Embryonic facial prominence (tissue), 1 donor: ENCODE measurements at regions not wholly inside any gene's neighbourhood (a gene's known extent, or its start where the extent isn't known, plus 50 kb on each side); places are given as distances from the start of the nearest gene placed in this dataset.
"Not testable (repeated sequence)": the region's sequence is repeated elsewhere in the genome, so short reads cannot be mapped to it uniquely, and the experiment has no call there.

Source experiments
- DNase-seq: peaks from one replicate; pipeline ENCODE4 v3.0.0-alpha.2; 2016; ENCODE audit errors: extremely low spot score

DNA sequence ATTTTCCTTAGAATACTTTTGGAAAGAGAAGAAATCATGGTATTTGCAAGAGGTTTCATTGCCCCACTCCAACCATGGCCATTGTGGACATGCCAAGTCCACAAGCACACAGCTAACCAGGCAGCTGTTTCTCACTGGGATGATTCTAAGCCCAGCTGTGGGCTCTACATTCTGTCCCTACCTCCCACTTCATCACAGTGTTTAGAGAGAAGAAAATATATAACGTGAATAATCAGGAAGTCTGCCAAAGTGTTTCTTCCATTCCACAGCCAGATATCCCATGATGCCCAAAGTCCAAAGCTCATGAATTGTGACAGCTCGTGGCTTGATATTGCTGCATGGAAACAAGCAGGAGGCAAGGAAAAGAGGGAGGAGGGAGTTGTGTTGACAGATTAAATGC is 433.7 kb upstream of the GYPC start:
- DNase-seq, result no peak

DNA sequence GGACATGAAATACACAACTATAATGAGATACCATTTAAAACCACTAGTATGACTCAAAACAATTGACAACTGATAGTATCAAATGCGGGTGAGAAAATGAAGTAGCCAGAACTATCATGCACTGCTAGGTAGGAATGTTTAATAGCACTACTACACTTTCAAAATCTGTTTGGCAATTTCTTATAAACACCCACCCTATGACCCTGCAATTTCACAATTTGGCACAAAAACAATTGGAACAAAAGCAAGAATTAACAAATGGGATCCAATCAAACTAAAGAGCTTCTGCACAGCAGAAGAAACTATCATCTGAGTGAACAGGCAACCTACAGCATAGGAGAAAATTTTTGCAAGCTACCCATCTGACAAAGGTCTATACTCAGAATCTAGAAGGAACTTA is 431.2 kb upstream of the GYPC start:
- DNase-seq, result no peak

DNA sequence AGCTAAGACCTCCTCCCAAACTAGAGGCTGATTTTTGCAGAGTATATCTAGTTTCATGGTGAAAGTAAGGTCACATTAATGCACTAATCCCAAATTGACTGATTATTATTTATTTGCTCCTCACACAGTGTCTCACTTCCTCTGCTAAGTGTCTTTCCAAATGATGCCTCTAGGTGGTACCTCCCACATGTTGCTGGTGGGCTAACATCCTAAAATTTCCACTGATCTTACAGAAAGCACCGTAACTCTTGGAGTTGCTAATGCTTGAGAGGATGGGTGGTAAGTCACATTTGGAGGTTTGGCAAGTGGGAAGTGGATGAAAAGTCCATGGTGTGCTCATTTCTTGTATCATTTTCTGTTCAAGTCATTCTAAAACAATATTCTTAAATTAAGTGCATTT is 428.7 kb upstream of the GYPC start:
- no peak for DNase-seq

DNA sequence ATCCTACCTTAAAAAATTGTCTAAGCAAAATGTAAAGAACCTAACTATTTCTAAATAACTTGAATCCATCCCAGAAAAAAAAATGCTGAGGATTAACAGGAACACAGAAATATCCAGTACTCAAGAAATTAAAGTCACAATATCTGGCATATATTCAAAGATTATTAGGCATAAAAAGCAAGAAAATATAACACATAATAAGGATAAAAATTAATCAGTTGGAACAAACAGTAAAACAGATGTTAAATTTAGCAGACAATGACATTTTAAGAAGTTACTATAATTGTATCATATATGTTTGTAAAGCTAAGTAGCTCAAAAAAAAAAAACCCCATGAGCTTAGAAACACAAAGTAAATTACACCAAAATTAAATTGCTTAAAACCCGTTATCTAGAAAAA is 427.4 kb upstream of the GYPC start:
- DNase-seq, result no peak

DNA sequence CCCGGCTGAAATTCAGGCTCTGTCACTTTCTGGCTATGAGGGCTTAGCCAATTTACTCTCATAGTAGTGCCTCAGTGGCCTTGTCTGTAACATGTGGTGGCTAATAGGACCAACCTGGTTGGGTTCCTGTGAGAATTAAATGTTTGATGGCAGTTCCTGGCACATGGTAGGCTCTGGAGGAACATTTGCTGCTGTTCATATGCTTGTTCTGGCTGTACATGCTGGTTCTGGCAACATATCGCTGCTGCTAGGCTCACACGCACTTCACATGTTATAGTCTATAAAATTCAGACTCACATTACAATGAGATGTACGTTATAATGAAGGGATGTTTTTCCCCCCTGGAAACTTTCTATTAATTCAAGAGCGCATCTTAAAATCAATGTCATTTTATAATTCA is 417.7 kb upstream of the GYPC start:
- DNase-seq, result no peak

DNA sequence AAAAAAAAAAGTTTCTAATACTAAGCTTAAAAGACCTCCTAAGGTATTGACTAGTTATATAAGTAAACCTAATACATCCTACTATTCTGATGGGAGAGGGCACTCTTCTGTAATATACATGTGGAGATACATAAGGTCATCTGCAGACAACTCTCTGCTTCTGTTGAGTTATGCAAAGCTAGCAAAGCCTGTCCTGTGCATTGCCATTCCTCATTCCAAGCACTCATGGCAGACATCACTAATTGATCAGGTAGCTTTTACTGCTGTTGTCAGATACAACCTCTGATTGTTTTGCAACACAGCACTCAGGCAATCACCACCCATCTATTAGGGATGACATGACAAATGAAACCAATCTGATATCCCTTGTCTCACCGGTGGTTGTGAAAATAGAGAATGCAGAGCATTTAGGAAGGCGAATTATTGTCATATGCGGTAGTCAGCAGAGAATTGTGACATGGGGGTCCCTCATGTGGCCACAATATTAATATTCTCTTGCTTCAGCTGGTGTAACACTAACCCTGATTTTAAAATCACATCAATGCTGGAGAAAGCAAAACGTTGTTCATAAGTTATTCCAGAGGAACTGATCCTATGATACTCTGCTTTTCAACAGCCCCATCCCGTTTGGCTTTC is 416.5 kb upstream of the GYPC start:
- no peak for DNase-seq

DNA sequence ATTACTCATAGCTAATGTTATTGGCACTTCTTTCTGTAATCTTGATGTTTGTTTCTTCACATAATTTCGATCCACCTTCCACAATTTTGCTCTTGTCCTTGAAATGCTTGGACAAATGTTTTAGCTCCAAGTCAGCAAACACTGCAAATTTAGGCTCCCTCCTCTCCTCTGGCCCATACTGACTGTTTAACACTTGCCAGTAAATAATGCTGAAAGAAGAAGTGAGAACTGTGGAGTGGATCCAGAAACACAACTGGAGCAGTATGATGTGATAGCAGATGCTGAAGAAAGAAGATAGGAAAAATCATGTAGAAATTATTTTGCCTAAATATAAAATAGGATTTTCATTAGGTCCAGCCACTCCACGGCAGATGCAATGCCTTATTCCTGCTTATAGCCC is 415.0 kb upstream of the GYPC start:
- DNase-seq, result no peak

DNA sequence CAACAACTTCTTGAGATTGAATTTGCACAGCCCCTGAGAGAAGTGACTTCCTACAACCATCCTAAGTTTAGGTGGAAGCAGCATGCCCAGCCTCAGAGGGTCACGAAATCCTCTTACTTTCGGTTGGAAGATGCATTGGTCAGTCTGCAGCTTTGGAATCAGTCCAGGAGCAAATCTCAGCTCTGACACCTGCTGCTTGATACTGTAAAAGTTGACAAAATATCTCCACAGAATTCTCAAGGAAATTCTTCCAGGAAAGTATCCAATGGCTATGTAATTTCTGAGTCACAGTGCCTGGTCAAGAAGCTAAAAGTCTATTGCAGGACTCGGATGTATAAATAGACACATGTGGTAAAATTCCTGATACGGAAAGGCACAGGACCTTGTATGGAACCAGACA is 414.5 kb upstream of the GYPC start:
- DNase-seq, result no peak

DNA sequence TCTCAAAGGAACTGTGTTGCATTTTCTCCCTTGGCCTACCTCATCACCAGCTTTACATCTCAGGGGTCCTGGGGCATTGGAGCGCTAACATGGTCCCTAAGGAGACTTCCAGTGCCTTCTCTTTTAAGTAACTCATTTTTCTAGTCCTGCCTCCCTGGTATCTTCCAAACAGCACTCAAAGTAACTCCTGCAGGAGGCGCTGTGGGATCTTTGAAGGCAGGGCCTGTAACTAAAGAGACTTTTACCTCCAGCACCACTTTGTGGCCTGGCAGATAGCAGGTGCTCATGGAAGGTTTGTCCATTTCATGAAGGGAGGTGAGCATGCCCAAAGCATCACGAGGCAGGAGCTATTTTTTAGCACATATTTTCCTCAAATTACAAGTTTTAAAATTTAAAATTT is 411.0 kb upstream of the GYPC start:
- no peak for DNase-seq

DNA sequence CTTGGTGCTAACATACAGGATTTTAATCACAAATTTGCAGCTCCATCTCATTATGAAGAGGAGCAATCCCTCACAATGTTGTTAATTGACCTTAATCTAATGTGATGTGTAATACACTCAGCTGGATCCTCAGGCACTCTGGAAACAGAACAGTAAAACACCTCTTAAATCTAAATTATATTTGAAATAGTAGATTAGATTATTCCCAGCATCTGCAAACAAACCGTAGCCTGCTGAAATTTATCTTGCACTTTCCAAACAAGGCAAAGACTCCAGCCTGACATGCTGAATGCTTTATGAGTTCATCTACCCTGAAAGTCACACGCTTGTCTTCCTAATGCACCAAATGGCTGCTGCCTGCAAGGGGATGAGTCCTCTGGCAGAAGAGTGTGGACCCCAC is 402.3 kb upstream of the GYPC start:
- DNase-seq, result no peak

DNA sequence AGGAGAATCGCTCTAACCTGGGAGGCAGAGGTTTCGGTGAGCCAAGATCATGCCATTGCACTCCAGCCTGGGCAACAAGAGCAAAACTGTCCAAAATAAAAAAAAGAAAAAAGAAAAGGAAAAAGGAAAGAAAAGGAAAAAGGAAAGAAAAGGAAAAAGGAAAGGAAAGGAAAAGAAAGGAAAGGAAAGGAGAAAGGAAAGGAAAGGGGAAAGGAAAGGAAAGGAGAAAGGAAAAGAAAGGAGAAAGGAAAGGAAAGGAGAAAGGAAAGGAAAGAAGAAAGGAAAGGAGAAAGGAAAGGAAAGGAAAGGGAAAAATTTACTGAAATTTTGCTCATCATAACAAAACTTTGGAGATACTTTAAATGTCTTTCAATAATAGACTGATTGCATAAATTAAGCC is 391.3 kb upstream of the GYPC start:
- no peak for DNase-seq

DNA sequence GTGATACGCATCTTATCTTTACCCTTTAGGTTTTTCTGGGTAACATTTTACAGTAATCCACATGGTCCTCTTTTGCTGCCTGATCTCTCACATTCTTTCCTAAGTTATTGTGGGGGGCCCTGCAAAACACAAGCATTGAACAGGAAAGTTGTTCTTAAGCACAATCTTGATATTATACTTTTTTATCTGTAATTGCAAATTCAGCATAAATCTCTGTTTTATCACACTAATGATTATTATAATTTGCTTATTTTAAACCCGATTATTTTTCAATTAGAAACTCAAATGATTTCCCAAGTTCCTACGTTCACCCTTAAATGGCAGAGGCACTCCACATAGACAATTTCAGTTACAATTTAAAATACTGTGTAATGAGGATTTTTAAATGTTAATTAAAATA is 386.0 kb upstream of the GYPC start:
- no peak for DNase-seq

DNA sequence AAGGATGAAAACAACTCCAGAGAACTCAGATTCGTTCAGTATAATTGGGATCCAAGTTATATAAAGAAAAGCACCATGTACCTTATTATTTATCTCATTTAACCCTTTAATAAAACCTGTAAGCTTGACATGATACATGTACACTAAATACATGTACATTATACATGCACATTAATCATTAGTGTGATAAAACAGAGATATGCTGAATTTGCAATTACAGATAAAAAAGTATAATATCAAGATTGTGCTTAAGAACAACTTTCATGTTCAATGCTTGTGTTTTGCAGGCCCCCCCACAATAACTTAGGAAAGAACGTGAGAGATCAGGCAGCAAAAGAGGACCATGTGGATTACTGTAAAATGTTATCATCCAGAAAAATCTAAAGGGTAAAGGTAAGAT is 385.4 kb upstream of the GYPC start:
- DNase-seq, result no peak

DNA sequence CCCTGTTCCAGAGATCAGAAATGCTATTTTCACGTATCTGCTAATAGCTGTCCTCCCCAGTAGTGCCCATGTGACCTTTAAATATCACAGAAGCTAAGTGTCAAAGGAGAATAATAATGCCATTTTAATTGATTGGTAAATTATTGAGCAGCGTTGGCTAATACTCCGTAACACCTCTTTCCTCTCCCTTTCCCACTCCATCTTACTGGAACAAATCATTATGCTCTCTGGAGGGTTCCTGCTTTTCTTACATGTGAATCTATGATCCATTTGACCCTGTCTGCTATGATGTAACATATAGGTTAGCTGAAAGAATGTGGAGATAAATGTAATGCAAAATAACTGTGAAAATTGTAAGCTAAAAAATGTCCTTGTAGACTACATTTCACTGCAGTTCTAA is 383.6 kb upstream of the GYPC start:
- DNase-seq, result no peak

DNA sequence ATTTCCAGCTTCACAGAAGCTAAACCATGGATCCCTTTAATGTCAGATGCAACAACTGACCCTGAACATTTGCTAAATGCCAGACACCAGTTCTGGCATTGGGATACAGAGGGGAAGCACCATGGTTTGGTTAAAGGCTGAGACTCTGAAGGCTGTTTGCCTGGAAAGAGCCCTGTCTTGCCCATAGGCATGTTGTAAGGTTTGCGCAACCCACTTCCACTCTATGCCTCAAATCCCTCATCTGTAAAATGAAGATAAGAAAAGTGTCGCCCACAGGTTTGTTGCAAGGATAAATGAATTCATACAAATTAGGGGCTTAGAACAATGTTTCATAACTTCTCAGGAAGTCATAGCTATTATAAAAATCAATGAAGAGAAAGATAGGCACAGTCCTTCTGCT is 380.9 kb upstream of the GYPC start:
- no peak for DNase-seq

DNA sequence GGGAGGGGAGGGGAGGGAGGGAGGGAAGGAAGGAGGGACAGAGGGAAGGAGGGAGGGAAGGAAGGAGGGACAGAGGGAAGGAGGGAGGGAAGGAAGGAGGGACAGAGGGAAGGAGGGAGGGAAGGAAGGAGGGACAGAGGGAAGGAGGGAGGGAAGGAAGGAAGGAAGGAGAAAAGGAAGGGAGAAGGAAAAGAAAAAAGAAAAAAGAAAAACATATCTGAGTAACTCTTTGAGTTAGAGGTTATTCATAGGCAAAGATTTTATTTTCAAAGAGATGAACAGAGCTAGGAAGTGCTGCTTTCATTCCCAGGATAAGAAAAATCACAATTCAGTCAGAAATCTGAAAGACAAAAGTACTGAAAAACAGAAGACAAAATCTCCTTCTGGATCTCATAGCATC is 379.7 kb upstream of the GYPC start:
- DNase-seq, result not testable (repeated sequence)

DNA sequence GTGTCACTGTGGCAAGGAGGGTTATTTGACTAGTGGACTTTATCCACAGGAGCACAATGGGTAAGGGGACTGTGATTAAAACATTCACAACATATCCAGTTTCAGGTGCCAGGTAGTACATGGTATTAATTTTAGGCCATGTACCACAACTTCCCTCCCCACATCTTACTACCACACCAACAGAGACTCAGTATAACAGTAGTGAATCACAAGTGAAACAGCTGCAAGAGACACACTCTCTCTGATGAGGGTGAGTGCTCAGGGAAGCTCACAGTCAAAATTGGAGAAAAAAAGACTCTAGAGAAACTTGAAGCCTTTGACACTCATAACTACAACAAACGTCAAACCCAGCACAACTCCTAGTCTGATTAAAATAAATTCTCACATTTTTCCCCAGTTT is 367.6 kb upstream of the GYPC start:
- DNase-seq, result no peak

DNA sequence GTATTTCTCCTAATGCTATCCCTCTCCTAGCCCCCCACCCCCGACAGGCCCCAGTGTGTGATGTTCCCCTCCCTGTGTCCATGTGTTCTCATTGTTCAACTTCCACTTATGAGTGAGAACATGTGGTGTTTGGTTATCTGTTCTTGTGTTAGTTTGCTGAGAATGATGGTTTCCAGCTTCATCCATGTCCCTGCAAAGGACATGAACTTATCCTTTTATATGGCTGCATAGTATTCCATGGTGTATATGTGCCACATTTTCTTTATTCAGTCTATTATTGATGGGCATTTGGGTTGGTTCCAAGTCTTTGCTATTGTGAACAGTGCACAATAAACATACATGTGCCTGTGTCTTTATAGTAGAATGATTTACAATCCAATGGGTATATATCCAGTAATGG is 362.0 kb upstream of the GYPC start:
- not testable (repeated sequence) for DNase-seq

DNA sequence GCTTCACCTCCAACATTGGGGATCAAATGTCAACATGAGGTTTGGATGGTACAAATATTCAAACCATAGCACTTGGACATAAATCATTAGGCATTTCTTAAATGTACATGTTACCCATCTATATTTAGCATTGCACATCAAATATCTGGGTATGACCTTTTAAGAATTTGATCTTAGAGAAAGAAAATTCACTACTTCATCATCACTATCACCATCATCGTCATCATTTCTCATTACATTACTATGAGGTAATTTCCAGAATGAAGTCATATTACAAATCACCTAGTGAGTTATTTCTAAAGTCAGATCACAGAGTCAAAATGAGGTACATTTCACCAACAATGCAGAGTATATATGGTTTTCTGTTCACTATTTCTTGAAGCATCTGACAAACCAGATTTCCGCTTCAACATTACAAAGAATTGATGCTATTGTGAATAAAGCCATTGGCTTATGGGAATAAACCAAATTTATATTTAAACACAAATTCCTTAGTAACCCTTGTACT is 356.4 kb upstream of the GYPC start:
- no peak for DNase-seq

DNA sequence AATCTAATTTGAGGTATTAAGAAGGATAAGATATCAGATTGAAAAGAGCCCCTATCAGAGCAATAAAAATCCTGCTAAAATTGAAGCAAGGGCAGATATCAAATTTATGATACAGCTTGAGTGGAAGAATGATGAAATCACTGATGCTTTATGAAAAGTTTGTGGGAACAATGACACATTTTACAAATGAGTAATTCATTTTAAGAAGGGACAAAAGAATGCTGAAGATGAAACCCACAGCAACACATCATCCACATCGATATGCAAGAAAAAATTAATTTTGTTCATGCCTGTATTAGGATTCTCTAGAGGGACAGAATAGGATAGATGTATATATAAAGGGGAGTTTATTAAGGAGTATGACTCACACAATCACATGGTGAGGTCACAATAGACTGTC is 355.6 kb upstream of the GYPC start:
- no peak for DNase-seq

DNA sequence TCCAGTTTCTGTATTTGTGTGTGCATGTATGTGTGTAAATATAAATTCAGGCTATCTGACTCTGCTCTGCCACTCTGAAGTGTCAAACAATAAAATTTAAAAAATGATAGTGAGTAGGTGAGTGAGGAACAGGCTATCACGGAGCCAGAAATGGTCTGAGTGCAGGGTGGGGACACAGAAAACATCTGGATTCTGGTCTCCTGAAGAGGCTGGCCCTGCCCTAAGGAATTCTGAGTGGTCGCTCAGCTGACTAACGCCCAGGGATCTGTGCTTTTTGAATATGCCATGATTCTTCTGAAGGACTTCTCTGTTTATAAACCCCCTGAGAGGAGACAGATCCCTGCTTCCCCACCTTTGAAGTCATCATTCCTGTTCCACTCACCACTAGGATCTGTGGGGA is 353.9 kb upstream of the GYPC start:
- DNase-seq, result no peak

DNA sequence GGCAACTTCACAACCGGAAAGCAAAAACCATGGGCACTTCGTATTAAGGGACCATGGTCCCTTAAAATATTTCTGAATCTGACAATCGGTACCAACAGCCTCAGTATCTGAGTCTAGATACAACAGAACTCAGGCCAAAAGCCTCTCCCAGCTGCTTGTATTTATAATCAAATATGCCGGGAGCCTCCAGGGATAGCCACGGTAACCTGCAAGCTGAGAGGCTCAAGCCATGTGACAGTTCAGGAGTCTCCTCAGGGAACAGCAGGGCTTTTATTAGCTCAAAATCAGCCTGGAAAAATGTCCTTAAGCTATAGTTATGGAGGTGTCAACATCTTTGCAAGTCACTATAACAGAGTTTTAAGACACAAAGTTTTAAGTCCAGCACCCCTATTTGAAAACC is 352.8 kb upstream of the GYPC start:
- no peak for DNase-seq

DNA sequence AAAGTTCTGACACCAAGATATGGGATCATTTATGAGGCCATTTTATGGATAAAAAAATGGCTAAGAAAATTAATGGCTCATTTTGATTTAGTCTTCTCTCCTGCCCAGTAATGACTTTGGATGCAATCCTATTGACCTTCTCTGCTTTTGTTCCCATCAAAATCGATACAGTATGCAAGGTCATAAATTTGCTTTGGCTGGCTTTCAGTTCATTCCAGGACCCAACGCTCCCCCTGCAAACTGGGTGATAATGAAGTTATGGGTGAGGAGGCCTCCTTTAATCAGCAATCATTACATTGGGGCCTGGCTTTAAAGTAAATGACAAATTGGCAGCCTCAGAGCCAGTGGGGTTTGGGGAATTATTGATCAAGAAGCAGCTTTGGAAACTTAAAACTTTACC is 351.8 kb upstream of the GYPC start:
- no peak for DNase-seq

DNA sequence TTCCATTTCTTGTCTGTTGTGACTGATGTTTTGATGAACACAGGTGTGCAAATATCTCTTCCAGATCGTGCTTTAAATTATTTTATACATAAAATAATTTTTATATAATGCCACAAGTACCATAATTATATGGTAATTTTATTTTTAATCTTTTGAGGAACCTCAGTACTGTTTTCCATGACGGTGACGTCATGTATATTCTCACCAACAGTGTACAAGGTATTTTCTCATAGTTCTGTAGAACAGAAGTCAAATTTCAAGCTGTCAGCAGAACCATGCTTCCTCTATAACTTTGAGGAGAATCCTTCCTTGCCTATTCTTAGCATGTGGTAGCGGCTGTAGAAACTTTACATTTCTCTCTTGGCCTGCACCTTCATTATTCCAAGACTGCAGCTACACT is 349.4 kb upstream of the GYPC start:
- DNase-seq, result no peak

DNA sequence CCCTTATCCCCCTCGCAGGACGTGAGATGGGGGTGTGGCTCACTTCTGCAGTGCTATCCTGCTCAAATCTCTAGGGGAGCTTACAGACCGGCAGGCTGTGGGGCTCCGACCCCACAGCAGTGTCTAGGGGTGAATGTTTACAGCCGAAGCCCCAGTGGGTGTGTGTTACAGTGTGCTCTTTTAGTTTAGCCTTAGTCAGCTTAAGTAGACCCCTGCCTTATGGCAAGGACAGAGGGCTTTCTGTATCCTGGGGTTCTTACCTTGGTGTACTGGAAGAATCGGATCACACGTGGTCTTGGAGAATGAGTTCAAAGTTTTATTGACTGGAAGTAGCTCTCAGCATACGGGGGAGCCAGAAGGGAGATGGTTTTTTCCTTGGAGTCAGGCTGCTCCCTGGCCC is 348.2 kb upstream of the GYPC start:
- DNase-seq, result no peak
